ENCODE measurements at regions not wholly inside any gene's neighbourhood (a gene's known extent, or its start where the extent isn't known, plus 50 kb on each side); places are given as distances from the start of the nearest gene placed in this dataset.

DNA sequence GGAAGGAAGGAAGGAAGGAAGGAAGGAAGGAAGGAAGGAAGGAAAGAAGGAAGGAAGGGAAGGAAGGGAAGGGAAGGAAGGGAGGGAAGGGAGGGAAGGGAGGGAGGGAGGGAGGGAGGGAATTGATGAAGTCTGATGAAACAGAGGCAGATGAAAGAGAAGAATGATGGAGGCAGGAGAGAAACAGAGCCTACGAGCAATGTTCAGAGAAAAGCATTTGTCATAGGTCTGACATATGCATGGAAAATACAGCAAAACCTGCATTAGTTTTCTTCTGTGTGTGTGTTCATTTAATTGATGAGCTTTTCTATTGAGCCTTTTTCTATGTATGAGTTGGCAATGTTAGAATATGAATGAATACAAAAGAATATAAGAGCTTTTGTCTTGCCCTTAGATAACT lies 343.4 kb downstream of the GXYLT1 start:
- TF ChIP-seq GATA2 (IDR thresholded peaks at IDR 0.05; ENCODE audit: low read depth, low read length) (no peak), GATA3 (IDR thresholded peaks at IDR 0.05; ENCODE audit: low read depth, low read length) (no peak)
